ENCODE measurements at regions not wholly inside any gene's neighbourhood (a gene's known extent, or its start where the extent isn't known, plus 50 kb on each side); places are given as distances from the start of the nearest gene placed in this dataset.

DNA sequence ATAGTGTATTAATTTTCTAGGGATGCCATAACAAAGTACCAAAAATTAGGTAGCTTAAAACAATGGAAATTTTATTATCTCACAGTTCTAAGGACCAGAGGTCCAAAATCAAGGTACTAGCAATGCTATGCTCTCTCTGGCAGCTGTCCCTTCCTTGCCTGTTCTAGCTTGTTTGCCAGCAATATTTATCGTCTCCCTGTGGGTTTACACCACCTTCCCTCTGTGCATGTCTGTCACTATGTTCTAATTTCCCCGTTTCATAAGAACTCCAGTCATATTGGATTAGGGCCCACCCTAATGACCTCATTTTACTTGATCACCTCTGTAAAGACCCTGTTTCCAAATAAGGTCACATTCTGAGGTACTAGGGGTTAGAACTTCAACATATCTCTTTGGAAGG is 217.2 kb downstream of the IBTK start:
- TF ChIP-seq CTCF (IDR thresholded peaks at IDR 0.05) (no peak), POLR2A (IDR thresholded peaks at IDR 0.05) (no peak), POLR2AphosphoS5 (IDR thresholded peaks at IDR 0.05) (no peak)
